PC-3 (cell line): ENCODE measurements at regions not wholly inside any gene's neighbourhood (a gene's known extent, or its start where the extent isn't known, plus 50 kb on each side); places are given as distances from the start of the nearest gene placed in this dataset.

Source experiments
- ATAC-seq: fragments of 200-7000 bp; cut with Tn5 transposase; 2 replicates; pipeline ENCODE4 v1.9.1; 2020; ENCODE audit warnings: mild to moderate bottlenecking, moderate library complexity
- BruUV-seq: library from RNA; stranded (reverse); fragments of 400-500 nt; replicated peaks from 2 replicates; lab custom pipeline; 2021; lab: Mats Ljungman, UMichigan
- CTCF ChIA-PET: fragments of 300-600 bp; sonication (Branson Sonifier 250); formaldehyde crosslinking; loops from one replicate; lab custom pipeline; 2022; ENCODE audit warnings: antibody characterized with exemption; lab: Charles Lee
- POLR2A ChIA-PET: fragments of 300-600 bp; sonication (Branson Sonifier 250); formaldehyde crosslinking; loops from one replicate; lab custom pipeline; 2022; ENCODE audit warnings: antibody characterized with exemption; ENCODE audit not compliant: unreplicated experiment; lab: Charles Lee
- DNase-seq: peaks from one replicate; pipeline ENCODE4 v3.0.0-alpha.2; 2015
- H2AFZ ChIP-seq: fragments of 300-600 bp; sonication (generic); 2 replicates; pipeline ENCODE4 v1.6.0; 2016; ENCODE audit warnings: antibody characterized with exemption, low read length
- H3F3A ChIP-seq: fragments of 300-600 bp; sonication (generic); one replicate; pipeline ENCODE4 v1.6.0; 2017; ENCODE audit warnings: antibody characterized with exemption, low read length, control low read depth, mild to moderate bottlenecking; ENCODE audit not compliant: unreplicated experiment
- H3K27ac ChIP-seq: fragments of 300-600 bp; sonication (generic); 2 replicates; pipeline ENCODE4 v1.5.1; 2016; ENCODE audit warnings: mild to moderate bottlenecking, low read length
- H3K27me3 ChIP-seq: fragments of 300-600 bp; sonication (generic); 2 replicates; pipeline ENCODE4 v1.6.1; 2016; ENCODE audit warnings: low read length, mixed read lengths
- H3K36me3 ChIP-seq: fragments of 300-600 bp; sonication (generic); 2 replicates; pipeline ENCODE4 v1.6.1; 2016; ENCODE audit warnings: low read depth, mixed run types, low read length, mixed read lengths
- H3K4me1 ChIP-seq: fragments of 300-600 bp; sonication (generic); 2 replicates; pipeline ENCODE4 v1.5.1; 2016; ENCODE audit warnings: low read length; ENCODE audit not compliant: insufficient read depth
- H3K4me2 ChIP-seq: fragments of 300-600 bp; sonication (generic); 2 replicates; pipeline ENCODE4 v1.6.0; 2016; ENCODE audit warnings: low read length
- H3K4me3 ChIP-seq: fragments of 300-600 bp; sonication (generic); 2 replicates; pipeline ENCODE4 v1.5.1; 2016; ENCODE audit warnings: mild to moderate bottlenecking, low read length, mixed read lengths
- H3K79me2 ChIP-seq: fragments of 300-600 bp; sonication (generic); 2 replicates; pipeline ENCODE4 v1.6.1; 2017; ENCODE audit warnings: low read length, mixed read lengths
- H3K9ac ChIP-seq: fragments of 300-600 bp; sonication (generic); 2 replicates; pipeline ENCODE4 v1.6.0; 2016; ENCODE audit warnings: mild to moderate bottlenecking, low read length
- H3K9me2 ChIP-seq: fragments of 300-600 bp; sonication (generic); replicated peaks from 2 replicates; pipeline ENCODE4 v1.6.1; 2016; ENCODE audit warnings: mixed run types, low read length, mixed read lengths
- H3K9me3 ChIP-seq: fragments of 300-600 bp; sonication (generic); 2 replicates; pipeline ENCODE4 v1.6.1; 2016; ENCODE audit warnings: low read length, mixed read lengths
- H4K20me1 ChIP-seq: fragments of 300-600 bp; sonication (generic); 2 replicates; pipeline ENCODE4 v1.6.1; 2016; ENCODE audit warnings: low read length, mixed read lengths
- CTCF ChIP-seq: fragments of 300-600 bp; sonication (generic); conservative IDR thresholded peaks from 2 replicates; pipeline ENCODE4 v1.5.1; 2017; ENCODE audit warnings: antibody characterized with exemption, low read depth, mild to moderate bottlenecking, low read length
- EZH2 ChIP-seq: fragments of 300-600 bp; sonication (generic); IDR thresholded peaks from one replicate; pipeline ENCODE4 v1.6.1; 2017; ENCODE audit warnings: antibody characterized with exemption, mild to moderate bottlenecking, low read length; ENCODE audit not compliant: unreplicated experiment
- EZH2phosphoT487 ChIP-seq: fragments of 300-600 bp; sonication (generic); IDR thresholded peaks from 2 replicates; pipeline ENCODE4 v1.6.1; 2018; ENCODE audit warnings: mild to moderate bottlenecking, antibody characterized with exemption, low read length, borderline replicate concordance
- intact Hi-C: fragments of 100-400 bp; cut with micrococcal nuclease; formaldehyde crosslinking; loops from 2 replicates; pipeline ENCODE4 v1.9.0; 2023

DNA sequence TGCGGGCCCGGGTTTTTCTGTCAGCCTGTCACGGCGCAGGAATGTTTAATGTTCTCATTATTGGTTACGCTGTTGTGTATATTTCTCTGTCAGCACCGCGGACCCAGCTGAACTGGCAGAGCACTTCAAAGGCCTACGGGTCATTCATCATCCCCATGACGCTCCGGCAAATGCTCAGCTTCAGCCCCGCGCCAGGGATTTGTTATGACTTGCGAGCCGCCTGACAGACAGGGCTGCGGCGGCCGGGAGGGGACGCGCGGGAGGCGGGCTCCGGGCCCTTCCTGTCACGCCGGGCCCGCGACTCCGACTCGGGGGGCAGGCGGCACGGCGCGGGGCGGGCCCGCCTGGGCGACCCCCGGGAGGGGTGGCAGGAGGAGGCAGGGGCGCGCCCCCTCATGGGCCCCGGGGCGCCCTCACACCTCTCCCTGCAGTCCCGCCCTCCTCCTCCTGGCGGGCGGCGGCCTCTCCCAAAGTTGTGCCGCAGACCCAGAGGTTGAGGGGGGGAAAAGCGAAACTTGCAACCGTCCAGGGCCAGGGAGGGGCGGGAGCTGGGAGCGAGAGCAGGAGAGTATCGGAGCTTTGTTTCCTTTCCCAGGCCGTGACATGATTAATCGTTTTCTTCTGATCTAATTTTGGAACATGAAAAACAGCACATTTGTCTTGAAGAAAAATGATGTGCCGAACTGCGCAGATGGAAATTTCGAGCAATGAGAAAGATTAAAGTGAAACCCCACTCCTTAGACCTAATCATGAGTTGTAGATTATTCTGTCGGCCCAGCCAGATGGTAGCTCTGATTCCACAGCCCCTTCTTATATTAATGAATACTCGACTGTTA is 59.3 kb upstream of the COMTD1 start:
- H3K27me3 ChIP-seq = no peaks in the 10 kb centered on the region; the same call in 1 of the 2 replicates
- no peaks in the 10 kb centered on the region for H3K9me2 ChIP-seq
- peak overlapping the region; percentile 78 for H3K4me2 ChIP-seq
- DNase-seq (peak; percentile 99), ATAC-seq (peak; percentile 90)
- H3K79me2 ChIP-seq = no peaks in the 10 kb centered on the region
- ChIA-PET CTCF (interaction anchor here (0.5 to 2.7 kb wide), 5 partner anchors 48 to 96 kb away, joined by 3 to 10 read pairs (median 4); partner anchors contain the start of gene COMTD1), POLR2A (interaction anchor here (0.6 to 1.0 kb wide), 6 partner anchors 42 to 952 kb away, joined by 3 to 11 read pairs (median 4); no protein-coding TSS in a partner anchor)
- TF ChIP-seq EZH2 (no peak), EZH2phosphoT487 (peak; percentile 41; the same call in 1 of the 2 replicates), CTCF (peak; percentile 65)
- no peaks in the 10 kb centered on the region for H3K36me3 ChIP-seq
- no TSS peak for BruUV-seq
- no peaks in the 10 kb centered on the region for H3K9me3 ChIP-seq
- H4K20me1 ChIP-seq = no peaks in the 10 kb centered on the region
- peak overlapping the region; percentile 79 for H2AFZ ChIP-seq
- H3K4me3 ChIP-seq = peak overlapping the region; percentile 66
- no peaks in the 10 kb centered on the region for H3F3A ChIP-seq
- intact Hi-C loops = loop anchor here (1.0 to 10.0 kb wide), 2 partner anchors 100 to 740 kb away; no protein-coding TSS in a partner anchor
- H3K9ac ChIP-seq = peak overlapping the region; percentile 50
- H3K27ac ChIP-seq = peak overlapping the region; percentile 6
- peaks cover 19% of the 10 kb centered on the region for H3K4me1 ChIP-seq

- POLR2A ChIA-PET = interaction anchor here (0.6 to 1.0 kb wide), 2 partner anchors 42 to 64 kb away, joined by 4 read pairs; no protein-coding TSS in a partner anchor
- intact Hi-C loops = loop anchor here (10.0 kb wide), 1 partner anchor 740 kb away; no protein-coding TSS in a partner anchor
- H3K79me2 ChIP-seq = no peaks in the 10 kb centered on the region
- H3K36me3 ChIP-seq = no peaks in the 10 kb centered on the region
- H4K20me1 ChIP-seq = no peaks in the 10 kb centered on the region
- no peak for TF ChIP-seq EZH2
- TF ChIP-seq EZH2phosphoT487 = no peak
- TF ChIP-seq CTCF = no peak
- H3K9me3 ChIP-seq = no peaks in the 10 kb centered on the region
- H3K4me2 ChIP-seq = peak overlapping the region; percentile 78
- peak overlapping the region; percentile 50; the same call in 1 of the 2 replicates for H3K9ac ChIP-seq
- CTCF ChIA-PET = interaction anchor here (0.6 to 2.7 kb wide), 3 partner anchors 48 to 97 kb away, joined by 3 to 10 read pairs (median 4); partner anchors contain the start of gene COMTD1
- no peaks in the 10 kb centered on the region for H3K9me2 ChIP-seq
- H3K4me1 ChIP-seq = peaks cover 19% of the 10 kb centered on the region
- peak overlapping the region; percentile 0; the same call in 1 of the 2 replicates for H3K27ac ChIP-seq
- no peaks in the 10 kb centered on the region for H3F3A ChIP-seq
- H2AFZ ChIP-seq = peak overlapping the region; percentile 79
- DNase-seq = no peak
- BruUV-seq = no TSS peak
- peak overlapping the region; percentile 66 for H3K4me3 ChIP-seq
- ATAC-seq = peak; percentile 19
- H3K27me3 ChIP-seq = no peaks in the 10 kb centered on the region; the same call in 1 of the 2 replicates
These were observed 58.7 kb upstream of the COMTD1 start for GRCh38 chr10:75294518-75294865.
